Gastroesophageal sphincter (tissue), 4 donors: ENCODE measurements at regions not wholly inside any gene's neighbourhood (a gene's known extent, or its start where the extent isn't known, plus 50 kb on each side); places are given as distances from the start of the nearest gene placed in this dataset.
A peak's percentile ranks its signal among the peaks of the same experiment; 100 is the strongest.

Source experiments
- ATAC-seq: fragments of 150-250 bp; one replicate; pipeline ENCODE4 v1.9.1; 2016; ENCODE audit warnings: mild to moderate bottlenecking, moderate library complexity
- H3K27ac ChIP-seq, 4 donors: fragments of 200-600 bp; sonication (generic) in 3 of 4; 1 replicate in 3 of 4; 2 replicates in 1 of 4; pipeline ENCODE4 v1.5.1; 2016 to 2019
- H3K27me3 ChIP-seq: fragments of 200-600 bp; sonication (generic); one replicate; pipeline ENCODE4 v1.5.1; 2019
- H3K36me3 ChIP-seq, 2 donors: fragments of 200-600 bp; sonication (generic); one replicate each; pipeline ENCODE4 v1.5.1; 2019; ENCODE audit warnings: control low read depth in 1 of 2
- H3K4me1 ChIP-seq, 3 donors: fragments of 200-600 bp; sonication (generic); 1 replicate in 2 of 3; 2 replicates in 1 of 3; pipeline ENCODE4 v1.5.1; 2016 to 2019; ENCODE audit warnings: control low read depth in 2 of 3
- H3K4me3 ChIP-seq, 2 donors: fragments of 200-600 bp; sonication (generic); one replicate each; pipeline ENCODE4 v1.5.1; 2019; ENCODE audit warnings: mild to moderate bottlenecking in 1 of 2, moderate library complexity in 1 of 2
- H3K9me3 ChIP-seq, 3 donors: fragments of 200-600 bp; sonication (generic); one replicate each; pipeline ENCODE4 v1.5.1; 2017 to 2019; ENCODE audit warnings: control low read depth in 2 of 3
- EP300 ChIP-seq: sonication (generic); formaldehyde crosslinking; IDR thresholded peaks from one replicate; pipeline ENCODE4 v1.6.1; 2017; ENCODE audit warnings: antibody characterized with exemption, mild to moderate bottlenecking
- POLR2A ChIP-seq, 2 donors: fragments of 450-650 bp; IDR thresholded peaks; one replicate each; pipeline ENCODE4 v1.6.1; 2017; ENCODE audit warnings: antibody characterized with exemption in 2 of 2, mild to moderate bottlenecking in 2 of 2, moderate library complexity in 1 of 2
- POLR2AphosphoS5 ChIP-seq: sonication (generic); formaldehyde crosslinking; IDR thresholded peaks from one replicate; pipeline ENCODE4 v1.6.1; 2017; ENCODE audit warnings: antibody characterized with exemption
- WGBS, 2 donors: methylation state at CpG; one replicate each; pipeline ENCODE4 v1.1.5; 2018; ENCODE audit warnings: low coverage in 1 of 2; 5-methylcytosine and 5-hydroxymethylcytosine counted together
- TF ChIP-seq, protein P1 (sequence below), 4 experiments: fragments of 200-600 bp in 2 of 4; fragments of 450-650 bp in 2 of 4; sonication (generic) in 1 of 4; IDR thresholded peaks; one replicate each; pipeline ENCODE4 v1.5.1; 2017 to 2019; ENCODE audit warnings: antibody characterized with exemption in 4 of 4, mild to moderate bottlenecking in 2 of 4, moderate library complexity in 2 of 4

DNA sequence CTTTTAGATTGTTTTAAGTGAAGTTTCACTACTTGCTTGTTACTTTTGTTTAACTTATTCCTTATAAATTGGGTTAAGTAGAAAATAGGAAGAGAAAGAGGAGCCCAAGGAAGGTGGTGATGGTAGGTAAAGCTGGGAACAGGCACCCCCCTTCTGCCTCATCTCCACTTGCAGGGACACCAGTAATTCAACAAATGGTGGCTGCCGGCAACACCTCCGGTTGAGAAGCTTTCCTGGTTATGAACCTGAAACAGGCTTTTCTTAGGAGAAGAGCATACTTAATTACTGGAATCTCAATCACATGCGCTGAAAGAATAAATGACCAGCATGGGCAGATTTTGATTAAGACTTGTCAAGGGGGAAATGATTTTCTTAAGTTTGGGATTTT is 158.9 kb upstream of the ZNF217 start:
- TF ChIP-seq POLR2AphosphoS5 (no peak), POLR2A (IDR thresholded peaks at IDR 0.05) (no peak), EP300 (no peak)
- TF ChIP-seq, protein P1, sequence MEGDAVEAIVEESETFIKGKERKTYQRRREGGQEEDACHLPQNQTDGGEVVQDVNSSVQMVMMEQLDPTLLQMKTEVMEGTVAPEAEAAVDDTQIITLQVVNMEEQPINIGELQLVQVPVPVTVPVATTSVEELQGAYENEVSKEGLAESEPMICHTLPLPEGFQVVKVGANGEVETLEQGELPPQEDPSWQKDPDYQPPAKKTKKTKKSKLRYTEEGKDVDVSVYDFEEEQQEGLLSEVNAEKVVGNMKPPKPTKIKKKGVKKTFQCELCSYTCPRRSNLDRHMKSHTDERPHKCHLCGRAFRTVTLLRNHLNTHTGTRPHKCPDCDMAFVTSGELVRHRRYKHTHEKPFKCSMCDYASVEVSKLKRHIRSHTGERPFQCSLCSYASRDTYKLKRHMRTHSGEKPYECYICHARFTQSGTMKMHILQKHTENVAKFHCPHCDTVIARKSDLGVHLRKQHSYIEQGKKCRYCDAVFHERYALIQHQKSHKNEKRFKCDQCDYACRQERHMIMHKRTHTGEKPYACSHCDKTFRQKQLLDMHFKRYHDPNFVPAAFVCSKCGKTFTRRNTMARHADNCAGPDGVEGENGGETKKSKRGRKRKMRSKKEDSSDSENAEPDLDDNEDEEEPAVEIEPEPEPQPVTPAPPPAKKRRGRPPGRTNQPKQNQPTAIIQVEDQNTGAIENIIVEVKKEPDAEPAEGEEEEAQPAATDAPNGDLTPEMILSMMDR (IDR thresholded peaks at IDR 0.05): no peak
- Histone ChIP-seq H3K4me3 (no peak overlapping the region), H3K9me3 (no peaks in the 10 kb centered on the region), H3K27me3 (no peaks in the 10 kb centered on the region), H3K4me1 (peaks cover 0 to 15% (median 7%) of the 10 kb centered on the region in 3 donors), H3K36me3 (no peaks in the 10 kb centered on the region), H3K27ac (no peak overlapping the region)
- WGBS, 2 donors: 97 to 100% methylated on average over 3 of the region's 3 CpGs
- ATAC-seq: no peak

GRCh38 chr20:53751620-53752318 is 158.1 kb upstream of the ZNF217 start:
- peaks cover 0 to 15% (median 7%) of the 10 kb centered on the region in 3 donors for H3K4me1 ChIP-seq
- no peaks in the 10 kb centered on the region for H3K27me3 ChIP-seq
- WGBS, 2 donors: 49 to 50% methylated on average over 9 of the region's 9 CpGs
- ATAC-seq: no peak
- H3K4me3 ChIP-seq: no peak overlapping the region
- H3K36me3 ChIP-seq: no peaks in the 10 kb centered on the region
- H3K9me3 ChIP-seq: no peaks in the 10 kb centered on the region
- TF ChIP-seq POLR2AphosphoS5 (no peak), POLR2A (IDR thresholded peaks at IDR 0.05) (no peak), EP300 (no peak)
- TF ChIP-seq, protein P1 (IDR thresholded peaks at IDR 0.05): no peak
- peak overlapping the region in 3 of 4 donors; percentile 52 to 68 (median 55) for H3K27ac ChIP-seq

GRCh38 chr20:53750827-53751619 is 157.4 kb upstream of the ZNF217 start:
- peaks cover 0 to 15% (median 7%) of the 10 kb centered on the region in 3 donors for H3K4me1 ChIP-seq
- no peak overlapping the region for H3K4me3 ChIP-seq
- no peak for TF ChIP-seq POLR2A (IDR thresholded peaks at IDR 0.05)
- TF ChIP-seq, protein P1 (IDR thresholded peaks at IDR 0.05): no peak
- no peak for TF ChIP-seq EP300
- no peak for TF ChIP-seq POLR2AphosphoS5
- ATAC-seq: no peak
- WGBS, 2 donors: 30 to 35% methylated on average over 11 to 12 of the region's 14 CpGs
- H3K27me3 ChIP-seq: no peaks in the 10 kb centered on the region
- no peaks in the 10 kb centered on the region for H3K36me3 ChIP-seq
- no peaks in the 10 kb centered on the region for H3K9me3 ChIP-seq
- peak overlapping the region; percentile 10 to 68 (median 54) for H3K27ac ChIP-seq

GRCh38 chr20:53749499-53749898 is 155.9 kb upstream of the ZNF217 start:
- WGBS, 2 donors: 80 to 100% methylated on average over 1 of the region's 1 CpG
- ATAC-seq: no peak
- no peaks in the 10 kb centered on the region for H3K36me3 ChIP-seq
- H3K4me3 ChIP-seq: no peak overlapping the region
- no peaks in the 10 kb centered on the region for H3K9me3 ChIP-seq
- H3K27me3 ChIP-seq: no peaks in the 10 kb centered on the region
- H3K27ac ChIP-seq: no peak overlapping the region
- TF ChIP-seq, protein P1 (IDR thresholded peaks at IDR 0.05): no peak
- TF ChIP-seq EP300 (no peak), POLR2AphosphoS5 (no peak), POLR2A (IDR thresholded peaks at IDR 0.05) (no peak)
- peaks cover 0 to 15% (median 7%) of the 10 kb centered on the region in 3 donors for H3K4me1 ChIP-seq
